GM21360 (cell line): ENCODE measurements at regions not wholly inside any gene's neighbourhood (a gene's known extent, or its start where the extent isn't known, plus 50 kb on each side); places are given as distances from the start of the nearest gene placed in this dataset.
"Not testable (repeated sequence)": the region's sequence is repeated elsewhere in the genome, so short reads cannot be mapped to it uniquely, and the experiment has no call there.

Source experiments
- ATAC-seq: cut with Tn5 transposase; IDR thresholded peaks from one replicate; pipeline ENCODE4 v1.9.1; 2021; ENCODE audit warnings: mild to moderate bottlenecking, moderate library complexity; ENCODE audit not compliant: unreplicated experiment

- no peak for ATAC-seq
These were observed 128.4 kb upstream of the SGK1 start for GRCh38 chr6:134446218-134446848.

GRCh38 chr6:134443009-134443408 is 125.1 kb upstream of the SGK1 start:
- ATAC-seq = no peak

- no peak for ATAC-seq
These were observed 124.2 kb upstream of the SGK1 start for GRCh38 chr6:134442073-134442472.

- ATAC-seq = no peak
These were observed 120.9 kb upstream of the SGK1 start for GRCh38 chr6:134438837-134439236.

- ATAC-seq = no peak
These were observed 119.5 kb upstream of the SGK1 start for GRCh38 chr6:134437376-134437775.

GRCh38 chr6:134436950-134437349 is 119.0 kb upstream of the SGK1 start:
- no peak for ATAC-seq

- ATAC-seq = peak; percentile 95
These were observed 118.4 kb upstream of the SGK1 start for GRCh38 chr6:134436281-134436815.

- ATAC-seq = no peak
These were observed 117.9 kb upstream of the SGK1 start for GRCh38 chr6:134435814-134436280.

- ATAC-seq = no peak
These were observed 116.4 kb upstream of the SGK1 start for GRCh38 chr6:134434019-134434942.

- ATAC-seq = no peak
These were observed 114.1 kb upstream of the SGK1 start for GRCh38 chr6:134432036-134432435.

- no peak for ATAC-seq
These were observed 113.5 kb upstream of the SGK1 start for GRCh38 chr6:134431421-134431859.

GRCh38 chr6:134429861-134430380 is 112.0 kb upstream of the SGK1 start:
- no peak for ATAC-seq

- ATAC-seq = no peak
These were observed 109.8 kb upstream of the SGK1 start for GRCh38 chr6:134427721-134428120.

- no peak for ATAC-seq
These were observed 108.7 kb upstream of the SGK1 start for GRCh38 chr6:134426623-134427022.

GRCh38 chr6:134425917-134426316 is 108.0 kb upstream of the SGK1 start:
- ATAC-seq = not testable (repeated sequence)

- no peak for ATAC-seq
These were observed 107.6 kb upstream of the SGK1 start for GRCh38 chr6:134425513-134425912.

- no peak for ATAC-seq
These were observed 106.9 kb upstream of the SGK1 start for GRCh38 chr6:134424798-134425170.

GRCh38 chr6:134424165-134424797 is 106.4 kb upstream of the SGK1 start:
- ATAC-seq = no peak

- no peak for ATAC-seq
These were observed 104.7 kb upstream of the SGK1 start for GRCh38 chr6:134422426-134423231.

GRCh38 chr6:134421501-134421900 is 103.6 kb upstream of the SGK1 start:
- no peak for ATAC-seq
